HG03095 (cell line): ENCODE measurements at regions not wholly inside any gene's neighbourhood (a gene's known extent, or its start where the extent isn't known, plus 50 kb on each side); places are given as distances from the start of the nearest gene placed in this dataset.
"Not testable (repeated sequence)": the region's sequence is repeated elsewhere in the genome, so short reads cannot be mapped to it uniquely, and the experiment has no call there.

Experiments
- ATAC-seq: cut with Tn5 transposase; IDR thresholded peaks from one replicate; pipeline ENCODE4 v1.9.1; 2021; ENCODE audit warnings: moderate library complexity; ENCODE audit not compliant: unreplicated experiment

DNA sequence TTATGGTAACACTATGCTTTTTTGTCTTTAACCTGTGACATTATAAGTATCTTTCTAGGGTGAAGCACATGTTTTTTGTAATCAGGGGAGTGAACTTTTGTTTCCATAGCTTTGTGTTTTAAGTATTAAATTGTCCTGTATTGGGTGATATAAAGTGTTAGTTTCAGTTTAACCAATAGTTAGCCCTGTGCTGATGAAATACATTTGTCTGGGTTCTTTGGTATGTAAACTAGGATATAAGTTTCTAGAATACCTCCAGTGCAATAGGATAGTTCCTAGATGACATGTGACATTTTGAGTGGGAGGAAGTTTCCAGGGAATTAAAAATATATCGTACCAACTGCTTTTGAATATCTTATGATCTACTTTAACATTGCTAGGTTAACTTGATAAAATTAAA is 611.0 kb upstream of the MARCKS start:
- ATAC-seq = no peak

DNA sequence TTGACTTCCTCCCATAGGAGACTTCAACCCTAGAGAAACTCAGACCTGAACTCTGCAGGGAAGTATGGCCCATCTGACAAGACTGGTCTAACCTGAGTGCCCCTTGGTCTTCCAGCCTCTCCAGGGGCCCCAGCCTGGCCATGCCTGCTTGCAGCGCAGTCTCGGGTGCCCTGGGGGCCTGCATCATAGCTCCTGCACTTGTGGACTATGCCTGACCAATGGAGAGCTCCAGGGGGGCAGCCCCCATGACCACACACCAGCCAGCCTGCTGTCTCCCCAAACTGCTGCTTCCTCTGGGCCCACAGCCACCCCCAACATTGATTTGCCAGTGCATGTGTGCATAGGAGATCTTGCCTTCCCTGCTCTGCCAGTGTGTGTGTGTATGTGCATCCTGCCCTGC is 608.6 kb upstream of the MARCKS start:
- no peak for ATAC-seq

DNA sequence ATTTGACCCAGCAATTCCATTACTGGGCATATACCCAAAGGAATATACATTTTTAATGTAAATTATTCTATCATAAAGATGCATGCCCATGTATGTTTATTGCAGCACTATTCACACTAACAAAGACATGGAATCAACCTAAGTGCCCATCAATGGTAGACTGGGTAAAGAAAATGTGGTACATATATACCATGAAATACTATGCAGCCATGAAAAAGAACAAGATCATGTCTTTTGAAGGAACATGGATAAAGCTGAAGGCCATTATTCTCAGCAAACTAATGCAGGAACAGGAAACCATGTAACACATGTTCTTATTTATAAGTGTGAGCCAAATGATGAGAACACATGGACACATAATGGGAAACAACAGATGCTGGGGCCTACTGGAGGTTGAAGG is 603.0 kb upstream of the MARCKS start:
- ATAC-seq = not testable (repeated sequence)

DNA sequence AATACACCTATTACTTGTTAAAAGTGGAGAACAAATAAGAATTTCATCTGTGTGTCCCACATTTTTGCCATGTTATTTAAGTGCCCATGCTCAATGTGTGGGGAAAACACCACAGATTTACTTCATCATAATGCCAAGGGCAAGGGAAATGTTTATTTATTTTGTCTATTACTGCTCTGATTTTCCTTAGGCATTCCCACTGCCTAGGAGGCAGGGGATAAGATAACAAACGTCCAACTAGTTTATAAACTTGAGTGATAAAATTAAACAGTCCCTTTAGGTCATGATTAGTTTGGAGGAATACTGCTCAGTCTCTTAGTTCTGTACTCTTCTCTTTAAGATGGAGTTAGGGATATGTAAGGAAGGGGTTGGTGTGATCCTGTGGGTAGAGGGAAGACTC is 598.4 kb upstream of the MARCKS start:
- no peak for ATAC-seq

DNA sequence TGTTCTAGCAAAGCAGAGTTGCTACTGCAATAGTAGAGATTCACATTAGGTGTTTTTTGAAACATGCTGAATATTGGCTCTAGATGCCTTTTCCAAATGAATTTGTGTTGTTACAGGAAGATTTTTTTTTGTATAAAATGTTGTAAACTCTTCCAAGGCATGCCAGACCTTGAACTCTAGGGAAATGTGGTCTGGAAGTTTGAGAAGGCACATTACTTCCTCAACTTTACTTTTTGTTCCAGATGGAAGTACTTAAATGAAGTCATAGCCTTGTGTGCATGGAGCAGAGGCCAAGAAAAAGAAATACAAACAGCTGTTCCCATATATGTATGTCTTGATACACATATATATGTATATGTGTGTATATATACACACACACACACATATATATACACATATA is 585.7 kb upstream of the MARCKS start:
- no peak for ATAC-seq

DNA sequence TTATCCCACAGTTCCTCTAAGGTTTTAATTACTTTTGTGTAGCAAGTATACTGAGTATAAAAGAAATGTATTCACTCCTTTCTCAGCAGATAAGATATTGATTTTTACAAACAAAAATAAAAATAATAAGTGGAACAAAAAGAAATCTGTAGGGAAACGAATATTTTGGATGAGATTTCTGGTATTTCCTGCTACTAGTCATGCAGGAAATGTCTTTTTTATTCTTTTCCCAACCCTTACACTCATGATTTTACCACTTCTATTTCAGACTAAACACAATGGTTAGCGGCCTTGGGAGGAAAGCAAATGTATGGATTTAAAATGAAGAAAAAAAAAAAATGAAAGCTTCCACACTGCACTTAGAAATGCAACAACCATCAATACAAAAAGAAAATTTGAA is 580.5 kb upstream of the MARCKS start:
- no peak for ATAC-seq

DNA sequence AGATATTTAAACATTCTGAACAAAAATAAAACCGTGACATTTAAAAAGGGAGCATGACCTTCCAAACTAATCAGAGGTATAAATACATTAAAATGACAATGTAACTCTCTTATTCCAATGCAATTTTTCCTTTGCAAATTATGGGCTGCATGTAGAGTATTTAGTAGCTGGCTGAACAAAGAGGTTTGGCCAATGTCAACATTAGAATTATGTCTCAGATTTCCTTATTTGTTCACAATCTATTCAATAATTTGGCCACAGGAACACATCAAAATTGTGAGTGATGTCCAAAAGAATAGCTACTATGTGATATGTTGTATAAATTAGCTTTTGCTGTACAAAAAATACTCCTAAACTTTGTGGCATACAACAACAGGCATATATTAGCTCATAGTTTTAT is 580.0 kb upstream of the MARCKS start:
- ATAC-seq = no peak

DNA sequence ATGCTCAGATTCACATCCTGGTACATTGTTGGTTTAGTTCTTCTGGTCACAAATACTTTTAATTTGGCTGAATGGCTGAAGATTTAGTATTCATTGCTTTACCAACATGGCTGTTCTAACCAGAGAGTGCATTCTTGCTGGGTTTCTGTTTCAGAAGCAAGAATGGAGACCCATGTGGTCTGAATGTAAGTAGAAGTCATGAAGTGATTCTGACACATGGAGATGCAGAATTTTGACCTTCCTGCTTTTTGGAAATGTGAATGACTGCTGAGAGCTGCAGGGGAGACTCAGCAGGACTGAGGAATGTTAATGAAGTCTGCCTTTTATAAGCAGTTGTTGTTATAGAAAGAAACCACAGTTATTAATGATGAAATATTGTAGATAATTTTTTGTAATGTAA is 576.1 kb upstream of the MARCKS start:
- ATAC-seq = no peak

DNA sequence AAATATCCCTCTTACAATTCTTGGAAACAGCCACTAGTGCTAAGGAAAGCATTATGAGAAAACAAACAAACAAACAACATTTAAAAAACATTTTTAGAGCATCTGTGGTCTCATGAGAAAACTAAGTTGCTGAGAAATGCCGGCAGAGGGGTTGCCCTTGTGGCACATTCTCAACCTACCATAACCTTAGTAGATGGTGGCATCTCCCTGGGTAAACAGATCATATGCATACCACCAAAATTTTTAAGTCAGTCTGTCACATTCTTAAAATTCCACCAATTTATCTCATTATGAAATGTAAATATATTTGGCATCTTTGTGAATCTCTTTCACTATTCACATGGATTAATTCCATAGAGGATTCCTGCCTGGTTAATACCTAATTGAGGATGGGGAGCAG is 575.7 kb upstream of the MARCKS start:
- no peak for ATAC-seq

DNA sequence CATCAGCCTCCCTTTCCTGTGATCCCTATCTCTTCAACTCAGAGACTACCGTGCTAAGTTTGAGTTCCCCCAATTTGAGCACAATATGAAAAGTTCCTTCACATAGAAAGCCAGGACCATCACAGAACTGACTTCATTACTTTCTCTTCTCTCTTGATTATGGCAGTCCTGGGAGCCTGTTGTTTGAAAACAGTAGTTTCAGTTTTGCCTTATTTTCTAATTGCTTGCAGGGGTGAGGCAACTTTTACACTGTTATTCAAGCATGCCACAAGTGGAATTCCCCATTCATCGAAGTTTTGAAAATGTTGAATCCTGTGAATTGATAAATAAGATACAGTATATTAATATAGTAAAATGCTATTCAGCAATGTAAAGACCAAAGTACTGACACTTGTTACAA is 569.7 kb upstream of the MARCKS start:
- peak; percentile 58 for ATAC-seq

DNA sequence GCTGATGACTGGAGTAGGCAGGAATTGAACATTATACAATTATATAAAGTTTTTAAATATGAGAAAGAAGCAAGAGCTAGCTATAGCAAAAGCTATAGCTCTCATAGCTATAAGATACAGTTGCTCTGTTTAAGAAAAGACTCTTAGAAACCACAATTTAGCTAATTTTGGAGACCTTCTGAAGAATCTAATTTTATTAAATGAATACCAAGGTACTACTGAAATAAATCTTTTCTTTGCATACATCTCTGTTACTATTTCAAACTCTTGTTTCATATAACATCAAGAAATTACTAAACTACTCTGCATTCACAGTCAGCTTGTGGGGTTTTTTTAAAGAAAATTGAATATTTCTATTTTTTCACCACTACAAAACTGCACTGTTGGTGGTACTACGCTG is 568.7 kb upstream of the MARCKS start:
- ATAC-seq = no peak

DNA sequence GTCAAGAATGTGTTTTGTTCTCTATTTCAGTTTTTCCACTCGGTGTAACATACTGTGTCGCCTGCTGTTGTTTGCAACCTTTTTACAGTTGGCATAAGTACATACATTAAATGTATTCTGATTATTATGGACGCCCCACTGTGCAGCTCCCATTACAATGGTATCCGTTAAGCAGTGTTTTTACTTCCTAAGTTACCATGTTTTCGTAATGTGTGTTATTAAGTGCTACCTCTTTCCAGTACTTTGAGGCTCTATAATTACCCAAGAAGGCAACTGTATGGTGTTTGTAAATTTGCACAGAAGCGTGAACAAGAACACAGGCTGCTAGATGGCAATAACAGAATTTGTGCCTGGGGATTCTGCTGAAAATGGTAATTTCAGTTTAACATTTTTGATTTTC is 568.0 kb upstream of the MARCKS start:
- no peak for ATAC-seq

DNA sequence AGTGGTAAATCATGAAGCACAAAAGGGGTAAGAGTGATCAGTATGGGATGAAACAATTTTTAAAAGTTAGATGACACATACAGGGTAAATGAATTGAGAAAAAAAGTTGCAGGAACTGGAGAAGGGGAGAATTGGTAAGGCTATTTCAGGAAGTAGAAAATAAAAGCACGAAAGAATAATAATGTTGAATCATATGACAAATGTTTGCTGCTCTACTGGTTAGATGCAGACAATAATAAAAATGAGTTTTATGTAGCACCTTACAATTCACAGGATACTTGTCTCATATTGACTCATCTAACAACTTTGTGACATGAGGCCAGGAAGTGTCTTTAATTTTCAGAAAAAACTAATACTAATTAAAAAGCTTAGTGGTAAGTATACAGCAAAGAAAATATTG is 566.5 kb upstream of the MARCKS start:
- no peak for ATAC-seq

DNA sequence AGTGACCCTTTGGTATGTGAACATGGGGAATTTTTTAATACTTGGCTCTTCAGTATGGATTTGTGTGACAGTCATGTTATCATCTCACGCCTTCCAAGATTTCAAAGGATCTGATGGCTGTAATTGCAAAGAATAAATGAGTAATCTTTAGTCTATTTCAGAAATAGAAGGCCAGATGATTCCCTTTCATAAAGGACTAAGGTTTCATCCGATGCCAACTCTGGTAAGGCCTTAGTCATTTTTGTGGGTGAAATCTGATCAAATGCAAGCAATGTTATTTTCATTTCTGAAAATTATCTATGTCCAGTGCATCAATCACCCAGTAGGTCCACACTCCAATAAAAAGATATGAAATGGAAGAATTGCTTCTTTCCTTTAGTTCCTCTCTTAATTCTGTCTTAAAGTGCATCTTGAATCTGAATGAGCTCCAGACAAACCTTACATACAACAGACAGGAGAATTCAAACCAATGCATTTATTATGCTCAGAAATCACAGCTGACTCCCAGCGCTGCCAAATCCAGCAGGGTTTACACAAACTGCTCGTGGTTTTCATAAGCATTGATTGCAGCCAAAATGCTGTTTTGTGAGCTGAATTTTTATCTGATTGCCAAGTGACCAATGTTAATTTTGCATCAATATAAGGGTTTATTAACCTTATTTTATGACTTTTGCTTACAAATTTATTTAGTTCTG is 565.2 kb upstream of the MARCKS start:
- ATAC-seq = no peak

DNA sequence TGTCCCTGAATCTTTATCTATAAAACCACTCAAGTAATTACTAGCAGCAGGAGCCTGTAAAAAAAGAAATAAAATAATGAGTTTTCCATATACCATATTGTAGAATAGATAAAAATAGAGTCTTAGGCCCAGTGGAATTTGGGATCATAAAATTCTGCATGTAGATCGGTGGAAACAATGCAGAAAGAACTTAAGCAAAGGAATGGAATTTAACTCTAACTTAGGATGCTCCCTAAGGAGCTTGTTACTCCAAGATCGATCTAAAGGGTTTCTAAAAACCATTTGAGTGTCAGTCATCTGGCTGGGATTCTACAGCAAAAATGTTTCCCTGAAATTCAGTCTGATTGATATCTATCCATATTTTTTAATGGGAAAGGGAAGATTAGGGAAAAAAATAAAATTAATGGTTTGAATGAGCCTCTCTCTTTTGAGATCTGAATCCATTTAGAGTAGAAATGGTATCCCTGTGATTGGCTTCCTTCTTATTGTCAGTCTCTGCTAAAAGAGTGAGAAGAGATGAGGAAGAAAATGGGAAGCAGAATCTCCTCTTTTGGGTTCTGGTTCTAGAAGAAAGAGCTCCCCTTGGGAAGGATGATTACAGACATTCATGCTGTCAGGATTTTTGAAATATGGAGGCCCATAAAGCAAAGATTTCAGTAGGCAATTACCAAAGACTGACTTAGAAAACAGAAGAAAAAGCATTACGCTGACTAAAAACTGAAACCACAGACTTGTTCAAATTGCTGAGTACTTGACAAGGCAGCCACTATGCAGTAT is 564.3 kb upstream of the MARCKS start:
- peak; percentile 74 for ATAC-seq

DNA sequence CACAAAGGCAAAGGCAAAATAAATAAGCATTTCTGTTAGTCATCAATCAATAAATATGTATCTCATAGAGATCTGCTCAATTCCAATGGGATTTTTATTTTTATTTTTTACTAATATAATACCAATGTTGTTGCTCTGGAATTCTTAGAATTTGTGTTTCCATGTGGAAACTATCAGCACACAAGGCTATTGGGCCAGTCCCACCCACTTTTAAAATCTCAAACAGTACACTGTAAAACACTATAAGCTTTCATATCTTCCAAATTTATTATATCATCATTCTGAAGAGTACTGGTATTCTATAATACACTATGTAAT is 563.8 kb upstream of the MARCKS start:
- ATAC-seq = no peak

DNA sequence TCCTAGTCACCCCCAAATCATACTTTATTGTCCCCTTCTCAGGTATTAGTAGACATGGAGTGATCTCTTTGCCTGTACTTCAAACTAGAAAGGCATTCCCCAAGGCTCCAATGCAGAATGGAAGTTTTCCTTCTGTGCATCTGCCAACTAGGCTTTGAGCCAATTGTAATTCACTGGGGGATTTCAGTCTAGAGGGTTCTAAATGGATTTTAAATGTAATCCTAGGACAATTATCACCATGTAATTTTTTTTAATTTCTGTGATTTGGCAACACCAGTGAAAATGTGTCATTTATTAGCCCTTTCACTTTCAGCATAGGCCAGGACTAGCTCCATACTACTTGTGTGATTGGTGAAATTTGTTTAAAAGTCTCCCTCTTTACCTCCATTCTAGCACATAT is 557.6 kb upstream of the MARCKS start:
- no peak for ATAC-seq

DNA sequence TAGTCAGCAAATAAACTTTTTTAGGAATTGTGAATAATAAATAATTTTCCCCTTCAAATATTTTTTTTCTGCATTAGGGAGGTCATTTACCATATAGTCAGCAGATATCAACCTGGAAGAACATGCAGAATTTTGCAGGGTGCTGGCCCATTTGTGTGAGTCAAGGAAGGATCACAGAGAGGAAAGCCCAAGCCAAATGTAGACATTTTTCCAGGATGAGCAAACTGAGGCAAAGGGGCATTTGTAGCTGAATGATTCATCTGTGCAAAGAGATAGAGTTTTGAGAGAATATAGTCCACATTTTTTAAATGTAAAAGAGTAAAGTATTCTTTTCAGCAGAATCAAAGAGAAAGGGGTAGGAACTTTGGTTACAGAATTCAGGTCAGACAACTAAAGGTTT is 555.5 kb upstream of the MARCKS start:
- no peak for ATAC-seq

DNA sequence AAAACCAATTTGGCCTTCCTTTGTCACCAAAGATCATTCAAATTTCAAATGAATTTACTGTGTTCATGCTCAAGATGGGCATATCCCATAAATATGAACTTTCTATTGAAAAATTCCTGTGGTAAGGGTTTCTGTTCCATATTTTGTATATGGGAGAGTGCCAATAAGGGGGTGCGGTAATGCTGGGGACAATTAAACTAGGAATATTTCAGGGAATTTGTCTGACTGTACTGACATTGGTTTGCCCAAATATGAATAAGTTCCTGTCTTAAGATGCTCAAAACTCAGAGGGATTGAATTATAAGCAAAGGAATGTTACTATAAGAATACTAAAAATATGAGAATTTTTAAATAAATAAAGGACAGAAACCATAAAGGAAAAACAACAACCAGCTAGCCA is 553.0 kb upstream of the MARCKS start:
- no peak for ATAC-seq

DNA sequence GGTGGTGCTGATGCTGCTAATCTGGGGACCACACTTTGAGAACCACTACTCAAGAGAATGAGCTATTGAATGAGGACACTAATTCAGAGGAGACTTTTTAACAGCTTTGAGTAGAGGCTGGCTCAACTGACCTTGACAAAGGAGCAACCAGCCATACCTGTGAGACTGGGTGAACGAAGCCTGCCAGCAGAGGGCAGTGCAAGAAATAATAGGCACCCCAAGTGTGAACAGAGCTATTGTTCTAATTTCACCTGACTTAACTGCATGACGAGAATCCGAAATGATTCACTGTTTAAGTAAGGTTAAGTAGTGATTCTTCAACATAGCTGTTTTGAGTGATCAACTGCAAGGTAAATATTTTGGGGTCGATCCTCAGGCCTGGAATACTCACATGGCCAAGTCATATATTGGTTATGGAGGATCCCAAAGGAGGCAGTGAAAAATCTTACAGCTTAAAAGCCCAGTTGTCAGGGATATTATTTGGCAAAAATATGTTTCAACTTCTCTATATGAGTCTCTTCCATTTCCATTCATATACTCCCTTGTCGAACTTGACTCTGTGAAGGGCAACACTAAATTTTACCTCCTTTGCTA is 550.5 kb upstream of the MARCKS start:
- ATAC-seq = peak; percentile 93

DNA sequence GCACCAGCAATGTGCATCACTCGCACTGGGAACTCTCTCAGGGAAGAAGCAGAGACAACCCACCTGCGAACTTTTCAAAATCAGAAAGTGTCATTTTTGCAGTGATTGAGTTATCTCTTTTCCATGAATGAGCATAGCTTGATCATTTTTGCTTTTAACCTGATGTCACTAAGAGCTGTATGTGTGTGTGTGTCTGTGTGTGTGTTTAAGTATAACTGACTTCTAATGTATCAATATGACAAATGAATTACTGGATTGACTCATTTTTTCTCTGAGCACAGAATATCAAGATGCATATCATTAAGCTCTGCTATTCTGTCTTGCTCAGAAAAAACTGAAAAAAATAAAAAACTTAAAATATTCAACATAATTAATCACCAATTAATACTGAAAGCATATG is 548.9 kb upstream of the MARCKS start:
- ATAC-seq = no peak

DNA sequence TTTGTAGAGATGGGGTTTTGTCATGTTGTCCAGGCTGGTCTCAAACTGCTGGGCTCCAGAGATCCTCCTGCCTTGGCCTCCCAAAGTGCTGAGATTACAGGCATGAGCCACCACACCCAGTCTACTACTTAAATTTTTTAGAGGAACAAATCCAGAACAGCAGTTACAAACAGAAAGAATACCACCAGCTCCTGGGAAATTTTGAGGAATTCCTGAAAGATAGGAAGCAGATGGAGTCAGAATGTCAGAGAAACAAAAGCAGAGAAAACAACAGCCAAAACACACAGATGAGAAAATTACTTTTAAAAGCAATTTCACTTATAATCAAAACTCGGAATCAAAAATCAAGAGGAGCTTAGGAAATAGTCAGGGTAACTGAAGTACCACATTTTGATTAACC is 543.3 kb upstream of the MARCKS start:
- no peak for ATAC-seq

DNA sequence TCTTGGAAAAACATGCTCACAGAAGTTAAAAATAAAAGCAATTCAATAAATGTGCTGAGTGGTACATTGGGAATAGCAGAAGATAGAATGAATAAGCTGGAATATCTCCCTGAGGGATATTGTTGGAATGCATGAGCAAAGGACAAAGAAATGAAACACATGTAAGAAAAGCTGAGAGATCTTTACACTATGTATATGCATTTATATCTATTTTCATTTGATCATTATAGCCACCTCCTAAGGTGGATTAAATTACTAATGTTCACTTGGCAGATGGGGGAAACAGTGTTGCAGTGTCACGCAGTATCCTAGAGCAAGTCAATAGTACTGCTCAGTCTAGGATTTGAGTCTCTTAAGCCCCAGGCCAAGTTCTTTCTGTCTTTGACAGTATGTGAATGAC is 542.0 kb upstream of the MARCKS start:
- no peak for ATAC-seq
